H9 (cell line): ENCODE measurements at regions not wholly inside any gene's neighbourhood (a gene's known extent, or its start where the extent isn't known, plus 50 kb on each side); places are given as distances from the start of the nearest gene placed in this dataset.

Experiments used
- DNase-seq: peaks from one replicate; pipeline ENCODE4 v3.0.0-alpha.2; 2017
- H2AFZ ChIP-seq: one replicate; pipeline ENCODE4 v1.6.1; 2013; ENCODE audit warnings: mild to moderate bottlenecking, low read length, control low read depth, moderate library complexity
- H2AK5ac ChIP-seq: 2 replicates; pipeline ENCODE4 v1.6.1; 2013; ENCODE audit warnings: low read length, control low read depth, mixed read lengths; ENCODE audit not compliant: insufficient read length
- H2BK120ac ChIP-seq: one replicate; pipeline ENCODE4 v1.6.1; 2013; ENCODE audit warnings: low read depth, mild to moderate bottlenecking, low read length, control low read depth, inconsistent platforms; ENCODE audit not compliant: poor library complexity, severe bottlenecking
- H2BK12ac ChIP-seq: 2 replicates; pipeline ENCODE4 v1.6.1; 2013; ENCODE audit warnings: low read length, control low read depth, mixed read lengths, low read depth; ENCODE audit not compliant: insufficient read length
- H2BK15ac ChIP-seq: 2 replicates; pipeline ENCODE4 v1.6.1; 2013; ENCODE audit warnings: low read depth, low read length, control low read depth
- H2BK20ac ChIP-seq: one replicate; pipeline ENCODE4 v1.6.1; 2013; ENCODE audit warnings: low read depth, mild to moderate bottlenecking, low read length, control low read depth, inconsistent platforms; ENCODE audit not compliant: poor library complexity, severe bottlenecking
- H2BK5ac ChIP-seq: 2 replicates; pipeline ENCODE4 v1.6.1; 2013; ENCODE audit warnings: low read length, control low read depth, mixed read lengths; ENCODE audit not compliant: insufficient read length
- H3K14ac ChIP-seq: 2 replicates; pipeline ENCODE4 v1.6.1; 2013; ENCODE audit warnings: low read length, control low read depth; ENCODE audit not compliant: insufficient read depth
- H3K18ac ChIP-seq: 2 replicates; pipeline ENCODE4 v1.6.1; 2013; ENCODE audit warnings: low read depth, mild to moderate bottlenecking, mixed read lengths, low read length, control low read depth; ENCODE audit not compliant: insufficient read length
- H3K23ac ChIP-seq: 2 replicates; pipeline ENCODE4 v1.6.1; 2013; ENCODE audit warnings: low read length, control low read depth, mixed read lengths, low read depth; ENCODE audit not compliant: insufficient read length
- H3K23me2 ChIP-seq: 2 replicates; pipeline ENCODE4 v1.6.1; 2013; ENCODE audit warnings: low read depth, mild to moderate bottlenecking, mixed read lengths, low read length, control low read depth; ENCODE audit not compliant: insufficient read length, poor library complexity, severe bottlenecking
- H3K27ac ChIP-seq: 2 replicates; pipeline ENCODE4 v1.5.1; 2013; ENCODE audit warnings: low read length, control low read depth, mixed read lengths, low read depth; ENCODE audit not compliant: insufficient read length
- H3K27me3 ChIP-seq: 2 replicates; pipeline ENCODE4 v1.6.1; 2013; ENCODE audit warnings: low read length, control low read depth, inconsistent platforms; ENCODE audit not compliant: insufficient read depth
- H3K4ac ChIP-seq: 2 replicates; pipeline ENCODE4 v1.6.1; 2013; ENCODE audit warnings: low read depth, mild to moderate bottlenecking, control low read depth, inconsistent platforms, low read length, moderate library complexity
- H3K4me1 ChIP-seq: 2 replicates; pipeline ENCODE4 v1.6.1; 2013; ENCODE audit warnings: low read length, control low read depth, inconsistent platforms; ENCODE audit not compliant: insufficient read depth
- H3K4me2 ChIP-seq: 2 replicates; pipeline ENCODE4 v1.6.1; 2013; ENCODE audit warnings: low read length, control low read depth, mixed read lengths; ENCODE audit not compliant: insufficient read length, insufficient read depth
- H3K56ac ChIP-seq: 2 replicates; pipeline ENCODE4 v1.6.1; 2013; ENCODE audit warnings: low read depth, mild to moderate bottlenecking, mixed read lengths, low read length, control low read depth; ENCODE audit not compliant: insufficient read length
- H3K79me1 ChIP-seq: 2 replicates; pipeline ENCODE4 v1.6.1; 2013; ENCODE audit warnings: low read depth, mild to moderate bottlenecking, moderate library complexity, low read length, control low read depth, inconsistent platforms; ENCODE audit not compliant: insufficient read depth, poor library complexity, severe bottlenecking
- H3K79me2 ChIP-seq: 2 replicates; pipeline ENCODE4 v1.6.1; 2013; ENCODE audit warnings: low read length, control low read depth, inconsistent platforms; ENCODE audit not compliant: insufficient read depth
- H3K9ac ChIP-seq: 2 replicates; pipeline ENCODE4 v1.6.1; 2013; ENCODE audit warnings: low read length, control low read depth, mixed read lengths; ENCODE audit not compliant: insufficient read length; ENCODE audit errors: extremely low read depth
- H3K9me3 ChIP-seq: one replicate; pipeline ENCODE4 v1.6.1; 2013; ENCODE audit warnings: low read depth, low read length, inconsistent platforms; ENCODE audit not compliant: control insufficient read depth
- H3T11ph ChIP-seq: one replicate; pipeline ENCODE4 v1.6.1; 2013; ENCODE audit warnings: mild to moderate bottlenecking, low read length, control low read depth, inconsistent platforms
- H4K20me1 ChIP-seq: one replicate; pipeline ENCODE4 v1.6.1; 2013; ENCODE audit not compliant: control insufficient read depth, insufficient read length, insufficient read depth
- H4K5ac ChIP-seq: 2 replicates; pipeline ENCODE4 v1.6.1; 2013; ENCODE audit warnings: low read depth, mild to moderate bottlenecking, mixed read lengths, low read length, control low read depth; ENCODE audit not compliant: insufficient read length
- H4K8ac ChIP-seq: replicated peaks from 2 replicates; pipeline ENCODE4 v1.6.1; 2013; ENCODE audit warnings: low read length, control low read depth, mixed read lengths, low read depth; ENCODE audit not compliant: insufficient read length
- H4K91ac ChIP-seq: 2 replicates; pipeline ENCODE4 v1.6.1; 2013; ENCODE audit warnings: low read depth, mild to moderate bottlenecking, moderate library complexity, mixed read lengths, low read length, control low read depth; ENCODE audit not compliant: insufficient read length
- H3K27ac Mint-ChIP-seq, 3 experiments: 2 replicates in 2 of 3; 3 replicates in 1 of 3; pipeline ENCODE4 v1.8.0; 2020 to 2021; ENCODE audit warnings: mixed read lengths in 3 of 3, mild to moderate bottlenecking in 1 of 3, moderate library complexity in 1 of 3
- H3K27me3 Mint-ChIP-seq: 2 replicates; pipeline ENCODE4 v1.8.0; 2021; ENCODE audit warnings: low read depth, mild to moderate bottlenecking, moderate library complexity, mixed read lengths
- H3K36me3 Mint-ChIP-seq, 3 experiments: 2 replicates in 2 of 3; 3 replicates in 1 of 3; pipeline ENCODE4 v1.8.0; 2020 to 2021; ENCODE audit warnings: low read depth in 3 of 3, mixed read lengths in 3 of 3; ENCODE audit not compliant: insufficient read depth in 1 of 3
- H3K4me1 Mint-ChIP-seq, 2 experiments: 2 replicates each; pipeline ENCODE4 v1.8.0; 2020; ENCODE audit warnings: mixed read lengths in 2 of 2
- H3K4me3 Mint-ChIP-seq, 2 experiments: 2 replicates in 1 of 2; 3 replicates in 1 of 2; pipeline ENCODE4 v1.8.0; 2020 to 2021; ENCODE audit warnings: mild to moderate bottlenecking in 2 of 2, mixed read lengths in 2 of 2, moderate library complexity in 1 of 2
- H3K9me3 Mint-ChIP-seq, 2 experiments: 2 replicates in 1 of 2; 3 replicates in 1 of 2; pipeline ENCODE4 v1.8.0; 2020; ENCODE audit warnings: mild to moderate bottlenecking in 2 of 2, mixed read lengths in 2 of 2, moderate library complexity in 1 of 2
- TF ChIP-seq, protein P1 (sequence below): fragments of 200-600 bp; sonication (generic); conservative IDR thresholded peaks from 3 replicates; pipeline ENCODE4 v1.8.0; 2021; ENCODE audit warnings: antibody characterized with exemption, mild to moderate bottlenecking

- H3K79me2 ChIP-seq, result no peaks in the 10 kb centered on the region
- no peaks in the 10 kb centered on the region for H3K27me3 ChIP-seq
- H3K4me1 ChIP-seq, result no peaks in the 10 kb centered on the region
- H3K4ac ChIP-seq, result no peak overlapping the region
- H3K27ac ChIP-seq, result no peak overlapping the region
- no peak overlapping the region for H3K4me2 ChIP-seq
- H3K27ac Mint-ChIP-seq, result no peak overlapping the region
- no peak overlapping the region for H3K4me3 Mint-ChIP-seq
- no peaks in the 10 kb centered on the region for H3K9me3 ChIP-seq
- H3K14ac ChIP-seq, result no peak overlapping the region
- no peaks in the 10 kb centered on the region for H3K79me1 ChIP-seq
- TF ChIP-seq, protein P1, sequence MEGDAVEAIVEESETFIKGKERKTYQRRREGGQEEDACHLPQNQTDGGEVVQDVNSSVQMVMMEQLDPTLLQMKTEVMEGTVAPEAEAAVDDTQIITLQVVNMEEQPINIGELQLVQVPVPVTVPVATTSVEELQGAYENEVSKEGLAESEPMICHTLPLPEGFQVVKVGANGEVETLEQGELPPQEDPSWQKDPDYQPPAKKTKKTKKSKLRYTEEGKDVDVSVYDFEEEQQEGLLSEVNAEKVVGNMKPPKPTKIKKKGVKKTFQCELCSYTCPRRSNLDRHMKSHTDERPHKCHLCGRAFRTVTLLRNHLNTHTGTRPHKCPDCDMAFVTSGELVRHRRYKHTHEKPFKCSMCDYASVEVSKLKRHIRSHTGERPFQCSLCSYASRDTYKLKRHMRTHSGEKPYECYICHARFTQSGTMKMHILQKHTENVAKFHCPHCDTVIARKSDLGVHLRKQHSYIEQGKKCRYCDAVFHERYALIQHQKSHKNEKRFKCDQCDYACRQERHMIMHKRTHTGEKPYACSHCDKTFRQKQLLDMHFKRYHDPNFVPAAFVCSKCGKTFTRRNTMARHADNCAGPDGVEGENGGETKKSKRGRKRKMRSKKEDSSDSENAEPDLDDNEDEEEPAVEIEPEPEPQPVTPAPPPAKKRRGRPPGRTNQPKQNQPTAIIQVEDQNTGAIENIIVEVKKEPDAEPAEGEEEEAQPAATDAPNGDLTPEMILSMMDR, result no peak
- no peak overlapping the region for H4K91ac ChIP-seq
- H3K9me3 Mint-ChIP-seq, result peaks cover 31 to 38% of the 10 kb centered on the region in 2 experiments
- no peak overlapping the region for H2BK15ac ChIP-seq
- H4K20me1 ChIP-seq, result no peaks in the 10 kb centered on the region
- no peak overlapping the region for H2AK5ac ChIP-seq
- H4K5ac ChIP-seq, result no peak overlapping the region
- H3K36me3 Mint-ChIP-seq, result peaks cover 1 to 13% (median 10%) of the 10 kb centered on the region in 3 experiments; a peak in 6 of 7 replicates
- no peaks in the 10 kb centered on the region for H3K4me1 Mint-ChIP-seq
- H4K8ac ChIP-seq, result no peak overlapping the region
- no peak overlapping the region for H2BK5ac ChIP-seq
- H3K18ac ChIP-seq, result no peak overlapping the region
- no peak overlapping the region for H3T11ph ChIP-seq
- no peaks in the 10 kb centered on the region for H3K27me3 Mint-ChIP-seq
- no peak overlapping the region for H2AFZ ChIP-seq
- no peak overlapping the region for H3K23ac ChIP-seq
- no peak overlapping the region for H3K9ac ChIP-seq
- no peaks in the 10 kb centered on the region for H3K23me2 ChIP-seq
- no peak for DNase-seq
- no peak overlapping the region for H3K56ac ChIP-seq
- no peak overlapping the region for H2BK120ac ChIP-seq
- no peak overlapping the region for H2BK20ac ChIP-seq
- no peak overlapping the region for H2BK12ac ChIP-seq
These were observed 1368.6 kb downstream of the FSTL5 start for GRCh38 chr4:160795216-160795615.
